ENCODE measurements at regions not wholly inside any gene's neighbourhood (a gene's known extent, or its start where the extent isn't known, plus 50 kb on each side); places are given as distances from the start of the nearest gene placed in this dataset.

- Mint-ChIP-seq H3K27ac (no peak overlapping the region), H3K9me3 (peaks cover 37% of the 10 kb centered on the region), H3K4me1 (peaks cover 30% of the 10 kb centered on the region)
Measured at GRCh38 chr3:177764933-177765332, 567.7 kb upstream of the TBL1XR1 start.

DNA sequence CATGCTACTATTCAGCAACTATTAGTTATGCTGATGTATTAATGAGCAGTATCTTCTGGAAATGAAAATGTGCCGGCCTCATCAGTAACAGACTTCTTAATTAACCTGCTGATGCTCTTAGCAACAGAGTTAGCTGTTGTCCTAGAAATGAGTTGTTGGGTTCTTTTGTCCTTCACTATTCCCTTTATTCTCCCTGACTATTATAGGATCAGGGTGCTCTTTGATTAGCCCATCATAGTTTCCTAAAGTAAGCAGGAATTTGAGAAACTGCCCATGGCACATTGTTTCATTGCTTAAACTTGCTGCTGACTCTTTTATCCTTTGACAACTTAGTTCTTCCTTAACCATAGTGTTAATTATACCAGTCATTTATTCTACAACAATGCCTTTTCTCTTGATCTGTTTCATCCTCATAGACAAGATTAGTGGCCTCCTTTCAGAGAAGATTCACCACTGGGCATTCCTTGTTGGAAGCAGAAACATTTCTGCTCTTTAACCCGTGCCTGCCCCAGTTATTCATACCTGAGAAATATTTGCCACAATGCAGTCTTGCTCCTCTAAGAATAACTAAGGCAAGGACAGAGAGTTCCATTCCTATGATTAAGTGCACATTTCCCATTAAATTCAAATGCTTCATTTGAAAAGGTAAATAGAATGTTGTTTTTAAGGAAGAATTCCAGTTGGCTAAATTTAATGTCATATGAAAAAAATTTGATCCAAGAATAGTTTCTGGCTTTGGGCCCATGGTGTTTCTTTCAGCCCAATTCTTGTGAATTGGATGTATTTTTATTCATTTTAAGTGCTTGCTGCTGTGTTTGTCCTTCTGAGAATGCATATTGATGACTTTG lies 573.3 kb upstream of the TBL1XR1 start:
- Mint-ChIP-seq H3K9me3 (peaks cover 35% of the 10 kb centered on the region), H3K4me1 (peaks cover 39% of the 10 kb centered on the region), H3K36me3 (ENCODE audit: low read depth) (peaks cover 15% of the 10 kb centered on the region), H3K4me3 (no peak overlapping the region), H3K27ac (no peak overlapping the region), H3K27me3 (ENCODE audit: low read depth, poor library complexity) (no peaks in the 10 kb centered on the region)
- no peak for DNase-seq
- TF ChIP-seq, protein P1, sequence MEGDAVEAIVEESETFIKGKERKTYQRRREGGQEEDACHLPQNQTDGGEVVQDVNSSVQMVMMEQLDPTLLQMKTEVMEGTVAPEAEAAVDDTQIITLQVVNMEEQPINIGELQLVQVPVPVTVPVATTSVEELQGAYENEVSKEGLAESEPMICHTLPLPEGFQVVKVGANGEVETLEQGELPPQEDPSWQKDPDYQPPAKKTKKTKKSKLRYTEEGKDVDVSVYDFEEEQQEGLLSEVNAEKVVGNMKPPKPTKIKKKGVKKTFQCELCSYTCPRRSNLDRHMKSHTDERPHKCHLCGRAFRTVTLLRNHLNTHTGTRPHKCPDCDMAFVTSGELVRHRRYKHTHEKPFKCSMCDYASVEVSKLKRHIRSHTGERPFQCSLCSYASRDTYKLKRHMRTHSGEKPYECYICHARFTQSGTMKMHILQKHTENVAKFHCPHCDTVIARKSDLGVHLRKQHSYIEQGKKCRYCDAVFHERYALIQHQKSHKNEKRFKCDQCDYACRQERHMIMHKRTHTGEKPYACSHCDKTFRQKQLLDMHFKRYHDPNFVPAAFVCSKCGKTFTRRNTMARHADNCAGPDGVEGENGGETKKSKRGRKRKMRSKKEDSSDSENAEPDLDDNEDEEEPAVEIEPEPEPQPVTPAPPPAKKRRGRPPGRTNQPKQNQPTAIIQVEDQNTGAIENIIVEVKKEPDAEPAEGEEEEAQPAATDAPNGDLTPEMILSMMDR (IDR thresholded peaks at IDR 0.05), result no peak

More at GRCh38 chr3:177764933-177765332, 567.7 kb upstream of the TBL1XR1 start:
- no peak for DNase-seq
- H3K4me3 Mint-ChIP-seq, result no peak overlapping the region
- H3K27me3 Mint-ChIP-seq (ENCODE audit: low read depth, poor library complexity), result no peaks in the 10 kb centered on the region
- peaks cover 22% of the 10 kb centered on the region for H3K36me3 Mint-ChIP-seq (ENCODE audit: low read depth)
- TF ChIP-seq, protein P1 (IDR thresholded peaks at IDR 0.05), result no peak

- TF ChIP-seq, protein P1 (IDR thresholded peaks at IDR 0.05), result no peak
- H3K9me3 Mint-ChIP-seq, result peaks cover 32% of the 10 kb centered on the region
- H3K4me3 Mint-ChIP-seq, result no peak overlapping the region
- no peak for DNase-seq
- peaks cover 15% of the 10 kb centered on the region for H3K36me3 Mint-ChIP-seq (ENCODE audit: low read depth)
- H3K27me3 Mint-ChIP-seq (ENCODE audit: low read depth, poor library complexity), result no peaks in the 10 kb centered on the region
- H3K4me1 Mint-ChIP-seq, result peaks cover 33% of the 10 kb centered on the region
- no peak overlapping the region for H3K27ac Mint-ChIP-seq
Measured at GRCh38 chr3:177771780-177772179, 574.5 kb upstream of the TBL1XR1 start.

GRCh38 chr3:177772908-177773557 lies 575.8 kb upstream of the TBL1XR1 start:
- peaks cover 25% of the 10 kb centered on the region for H3K9me3 Mint-ChIP-seq
- TF ChIP-seq, protein P1 (IDR thresholded peaks at IDR 0.05), result no peak
- peak overlapping the region; percentile 67 for H3K27ac Mint-ChIP-seq
- H3K36me3 Mint-ChIP-seq (ENCODE audit: low read depth), result peaks cover 12% of the 10 kb centered on the region
- H3K4me3 Mint-ChIP-seq, result no peak overlapping the region
- no peaks in the 10 kb centered on the region for H3K27me3 Mint-ChIP-seq (ENCODE audit: low read depth, poor library complexity)
- no peak for DNase-seq
- peaks cover 33% of the 10 kb centered on the region for H3K4me1 Mint-ChIP-seq

- no peak overlapping the region for H3K4me3 Mint-ChIP-seq
- H3K27me3 Mint-ChIP-seq (ENCODE audit: low read depth, poor library complexity), result no peaks in the 10 kb centered on the region
- H3K27ac Mint-ChIP-seq, result no peak overlapping the region
- TF ChIP-seq, protein P1 (IDR thresholded peaks at IDR 0.05), result no peak
- no peak for DNase-seq
- H3K9me3 Mint-ChIP-seq, result peaks cover 24% of the 10 kb centered on the region
- peaks cover 33% of the 10 kb centered on the region for H3K4me1 Mint-ChIP-seq
- peaks cover 13% of the 10 kb centered on the region for H3K36me3 Mint-ChIP-seq (ENCODE audit: low read depth)
Measured at GRCh38 chr3:177773717-177774116, 576.4 kb upstream of the TBL1XR1 start.
